ENCODE measurements at regions not wholly inside any gene's neighbourhood (a gene's known extent, or its start where the extent isn't known, plus 50 kb on each side); places are given as distances from the start of the nearest gene placed in this dataset.

- Histone ChIP-seq H3K9ac (ENCODE audit: extremely low read depth, low read length, poor library complexity, severe bottlenecking) (no peak overlapping the region), H3K27ac (ENCODE audit: low read depth, low read length) (no peak overlapping the region), H3K36me3 (ENCODE audit: control insufficient read depth, insufficient read depth, low read length) (no peaks in the 10 kb centered on the region), H3K4me3 (ENCODE audit: low read length) (no peak overlapping the region), H3K9me3 (ENCODE audit: control insufficient read depth, low read length) (no peaks in the 10 kb centered on the region), H3K27me3 (ENCODE audit: control insufficient read depth, insufficient read depth, low read length, poor library complexity, severe bottlenecking) (no peaks in the 10 kb centered on the region), H3K4me1 (ENCODE audit: control insufficient read depth, insufficient read depth, low read length) (peaks cover 6% of the 10 kb centered on the region)
- Mint-ChIP-seq H3K36me3 (ENCODE audit: low read depth) (no peaks in the 10 kb centered on the region), H3K27ac (no peak overlapping the region), H3K4me3 (no peak overlapping the region), H3K9me3 (no peaks in the 10 kb centered on the region), H3K27me3 (ENCODE audit: insufficient read depth) (no peaks in the 10 kb centered on the region), H3K4me1 (peaks cover 15% of the 10 kb centered on the region)
- DNase-seq, result no peak
- no peak for TF ChIP-seq CTCF (conservative IDR thresholded peaks at IDR 0.05)
- WGBS, 2 experiments (ENCODE audit: insufficient coverage in 1 of 2, insufficient read length in 1 of 2), result 88 to 100% methylated on average over 1 to 2 of the region's 2 CpGs
Measured at GRCh38 chr11:80826808-80827207, 1386.0 kb upstream of the TENM4 start.

DNA sequence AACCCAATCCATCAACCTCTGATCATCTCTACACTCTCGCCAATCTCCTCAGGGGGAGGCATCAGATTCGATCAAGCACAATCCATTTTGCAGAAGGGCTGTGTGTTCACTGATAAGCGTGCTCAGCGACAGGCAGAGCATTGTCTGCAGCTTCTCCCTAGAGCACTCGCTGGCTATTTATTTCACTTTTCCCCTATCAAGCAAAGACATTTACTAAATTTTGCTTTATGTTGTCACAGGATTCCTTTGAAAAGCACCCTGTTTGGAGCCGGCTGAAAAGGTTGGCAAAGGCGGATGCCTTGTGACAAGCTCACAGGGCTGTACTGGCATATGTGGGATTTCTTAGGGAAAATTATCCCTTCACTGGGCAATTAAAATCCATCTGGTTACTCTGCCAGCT lies 1381.5 kb upstream of the TENM4 start:
- Mint-ChIP-seq H3K9me3 (no peaks in the 10 kb centered on the region), H3K36me3 (ENCODE audit: low read depth) (no peaks in the 10 kb centered on the region), H3K27me3 (ENCODE audit: insufficient read depth) (no peaks in the 10 kb centered on the region), H3K4me3 (no peak overlapping the region), H3K27ac (no peak overlapping the region), H3K4me1 (peaks cover 1% of the 10 kb centered on the region)
- Histone ChIP-seq H3K4me1 (ENCODE audit: control insufficient read depth, insufficient read depth, low read length) (no peaks in the 10 kb centered on the region), H3K36me3 (ENCODE audit: control insufficient read depth, insufficient read depth, low read length) (no peaks in the 10 kb centered on the region), H3K4me3 (ENCODE audit: low read length) (no peak overlapping the region), H3K27me3 (ENCODE audit: control insufficient read depth, insufficient read depth, low read length, poor library complexity, severe bottlenecking) (no peaks in the 10 kb centered on the region), H3K27ac (ENCODE audit: low read depth, low read length) (no peak overlapping the region), H3K9me3 (ENCODE audit: control insufficient read depth, low read length) (no peaks in the 10 kb centered on the region), H3K9ac (ENCODE audit: extremely low read depth, low read length, poor library complexity, severe bottlenecking) (no peak overlapping the region)
- no peak for DNase-seq
- WGBS, 2 experiments (ENCODE audit: insufficient coverage in 1 of 2, insufficient read length in 1 of 2), result 93 to 96% methylated on average over 7 of the region's 7 CpGs
- TF ChIP-seq CTCF (conservative IDR thresholded peaks at IDR 0.05), result no peak

DNA sequence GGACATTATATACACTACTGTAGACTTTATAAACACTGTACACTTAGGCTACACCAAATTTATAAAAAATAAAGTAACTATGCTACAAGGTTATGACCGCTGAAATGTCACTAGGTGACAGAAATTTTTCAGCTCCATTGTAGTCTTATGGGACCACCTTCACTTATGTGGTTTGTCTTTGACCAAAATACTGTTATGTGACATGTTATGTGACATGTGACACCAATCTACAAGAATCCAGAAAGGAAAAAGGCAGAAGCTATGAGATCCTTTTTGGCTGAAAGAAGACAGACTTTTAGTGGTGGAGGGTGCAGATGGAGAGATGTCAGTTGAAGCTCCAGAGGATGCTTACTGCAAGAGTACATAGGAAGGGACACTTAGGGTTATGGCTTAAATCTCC lies 1378.4 kb upstream of the TENM4 start:
- Histone ChIP-seq H3K27me3 (ENCODE audit: control insufficient read depth, insufficient read depth, low read length, poor library complexity, severe bottlenecking) (no peaks in the 10 kb centered on the region), H3K27ac (ENCODE audit: low read depth, low read length) (no peak overlapping the region), H3K9ac (ENCODE audit: extremely low read depth, low read length, poor library complexity, severe bottlenecking) (no peak overlapping the region), H3K4me1 (ENCODE audit: control insufficient read depth, insufficient read depth, low read length) (no peaks in the 10 kb centered on the region), H3K9me3 (ENCODE audit: control insufficient read depth, low read length) (no peaks in the 10 kb centered on the region), H3K36me3 (ENCODE audit: control insufficient read depth, insufficient read depth, low read length) (no peaks in the 10 kb centered on the region), H3K4me3 (ENCODE audit: low read length) (no peak overlapping the region)
- WGBS, 2 experiments (ENCODE audit: insufficient coverage in 1 of 2, insufficient read length in 1 of 2), result 82 to 100% methylated on average over 1 of the region's 1 CpG
- Mint-ChIP-seq H3K4me3 (no peak overlapping the region), H3K27ac (no peak overlapping the region), H3K9me3 (no peaks in the 10 kb centered on the region), H3K36me3 (ENCODE audit: low read depth) (no peaks in the 10 kb centered on the region), H3K27me3 (ENCODE audit: insufficient read depth) (no peaks in the 10 kb centered on the region), H3K4me1 (peaks cover 11% of the 10 kb centered on the region)
- no peak for DNase-seq
- TF ChIP-seq CTCF (conservative IDR thresholded peaks at IDR 0.05), result no peak

All from endodermal cell (in vitro differentiated cells).